HL-60 (cell line): ENCODE measurements at regions not wholly inside any gene's neighbourhood (a gene's known extent, or its start where the extent isn't known, plus 50 kb on each side); places are given as distances from the start of the nearest gene placed in this dataset.

Experiments used
- DNase-seq, 2 experiments: peaks; one replicate each; pipeline ENCODE4 v3.0.0-alpha.2; 2010 to 2020; ENCODE audit warnings: low read depth in 1 of 2, low spot score in 1 of 2
- H3K27ac ChIP-seq: fragments of 250-450 bp; sonication (Bioruptor Pico); replicated peaks from 2 replicates; pipeline ENCODE4 v1.5.1; 2020; ENCODE audit warnings: mild to moderate bottlenecking, moderate library complexity
- H3K27me3 ChIP-seq: fragments of 250-450 bp; sonication (Bioruptor Pico); 2 replicates; pipeline ENCODE4 v1.5.1; 2021; ENCODE audit warnings: mild to moderate bottlenecking, moderate library complexity; ENCODE audit not compliant: insufficient read depth, poor library complexity, severe bottlenecking
- H3K4me3 ChIP-seq: replicated peaks from 2 replicates; pipeline ENCODE4 v1.5.1; 2011; ENCODE audit warnings: mild to moderate bottlenecking, control low read depth, low read length; ENCODE audit not compliant: insufficient read depth
- GABPA ChIP-seq: IDR thresholded peaks from 2 replicates; pipeline ENCODE4 v1.6.1; 2012; ENCODE audit warnings: low read depth
- POLR2AphosphoS5 ChIP-seq: IDR thresholded peaks from 2 replicates; pipeline ENCODE4 v1.6.1; 2012; ENCODE audit warnings: low read depth
- SPI1 ChIP-seq: IDR thresholded peaks from 2 replicates; pipeline ENCODE4 v1.6.1; 2012; ENCODE audit warnings: low read depth, mild to moderate bottlenecking, borderline replicate concordance
- TF ChIP-seq, protein P1 (sequence below): IDR thresholded peaks from one replicate; pipeline ENCODE4 v1.5.1; 2011; ENCODE audit warnings: low read length, control low read depth, inconsistent platforms; ENCODE audit not compliant: insufficient read depth
- TF ChIP-seq, protein P2 (sequence below): IDR thresholded peaks from 2 replicates; pipeline ENCODE4 v1.6.1; 2012; ENCODE audit warnings: low read depth; ENCODE audit not compliant: insufficient replicate concordance

GRCh38 chr13:105153611-105154010 is 1381.9 kb downstream of the EFNB2 start:
- no peak overlapping the region for H3K27ac ChIP-seq
- no peaks in the 10 kb centered on the region for H3K27me3 ChIP-seq
- DNase-seq, result no peak
- no peak overlapping the region for H3K4me3 ChIP-seq
- TF ChIP-seq, protein P1, sequence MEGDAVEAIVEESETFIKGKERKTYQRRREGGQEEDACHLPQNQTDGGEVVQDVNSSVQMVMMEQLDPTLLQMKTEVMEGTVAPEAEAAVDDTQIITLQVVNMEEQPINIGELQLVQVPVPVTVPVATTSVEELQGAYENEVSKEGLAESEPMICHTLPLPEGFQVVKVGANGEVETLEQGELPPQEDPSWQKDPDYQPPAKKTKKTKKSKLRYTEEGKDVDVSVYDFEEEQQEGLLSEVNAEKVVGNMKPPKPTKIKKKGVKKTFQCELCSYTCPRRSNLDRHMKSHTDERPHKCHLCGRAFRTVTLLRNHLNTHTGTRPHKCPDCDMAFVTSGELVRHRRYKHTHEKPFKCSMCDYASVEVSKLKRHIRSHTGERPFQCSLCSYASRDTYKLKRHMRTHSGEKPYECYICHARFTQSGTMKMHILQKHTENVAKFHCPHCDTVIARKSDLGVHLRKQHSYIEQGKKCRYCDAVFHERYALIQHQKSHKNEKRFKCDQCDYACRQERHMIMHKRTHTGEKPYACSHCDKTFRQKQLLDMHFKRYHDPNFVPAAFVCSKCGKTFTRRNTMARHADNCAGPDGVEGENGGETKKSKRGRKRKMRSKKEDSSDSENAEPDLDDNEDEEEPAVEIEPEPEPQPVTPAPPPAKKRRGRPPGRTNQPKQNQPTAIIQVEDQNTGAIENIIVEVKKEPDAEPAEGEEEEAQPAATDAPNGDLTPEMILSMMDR, result no peak

- Histone ChIP-seq H3K4me3 (no peak overlapping the region), H3K27me3 (no peaks in the 10 kb centered on the region), H3K27ac (no peak overlapping the region)
- TF ChIP-seq, protein P2, sequence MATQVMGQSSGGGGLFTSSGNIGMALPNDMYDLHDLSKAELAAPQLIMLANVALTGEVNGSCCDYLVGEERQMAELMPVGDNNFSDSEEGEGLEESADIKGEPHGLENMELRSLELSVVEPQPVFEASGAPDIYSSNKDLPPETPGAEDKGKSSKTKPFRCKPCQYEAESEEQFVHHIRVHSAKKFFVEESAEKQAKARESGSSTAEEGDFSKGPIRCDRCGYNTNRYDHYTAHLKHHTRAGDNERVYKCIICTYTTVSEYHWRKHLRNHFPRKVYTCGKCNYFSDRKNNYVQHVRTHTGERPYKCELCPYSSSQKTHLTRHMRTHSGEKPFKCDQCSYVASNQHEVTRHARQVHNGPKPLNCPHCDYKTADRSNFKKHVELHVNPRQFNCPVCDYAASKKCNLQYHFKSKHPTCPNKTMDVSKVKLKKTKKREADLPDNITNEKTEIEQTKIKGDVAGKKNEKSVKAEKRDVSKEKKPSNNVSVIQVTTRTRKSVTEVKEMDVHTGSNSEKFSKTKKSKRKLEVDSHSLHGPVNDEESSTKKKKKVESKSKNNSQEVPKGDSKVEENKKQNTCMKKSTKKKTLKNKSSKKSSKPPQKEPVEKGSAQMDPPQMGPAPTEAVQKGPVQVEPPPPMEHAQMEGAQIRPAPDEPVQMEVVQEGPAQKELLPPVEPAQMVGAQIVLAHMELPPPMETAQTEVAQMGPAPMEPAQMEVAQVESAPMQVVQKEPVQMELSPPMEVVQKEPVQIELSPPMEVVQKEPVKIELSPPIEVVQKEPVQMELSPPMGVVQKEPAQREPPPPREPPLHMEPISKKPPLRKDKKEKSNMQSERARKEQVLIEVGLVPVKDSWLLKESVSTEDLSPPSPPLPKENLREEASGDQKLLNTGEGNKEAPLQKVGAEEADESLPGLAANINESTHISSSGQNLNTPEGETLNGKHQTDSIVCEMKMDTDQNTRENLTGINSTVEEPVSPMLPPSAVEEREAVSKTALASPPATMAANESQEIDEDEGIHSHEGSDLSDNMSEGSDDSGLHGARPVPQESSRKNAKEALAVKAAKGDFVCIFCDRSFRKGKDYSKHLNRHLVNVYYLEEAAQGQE, result no peak
- no peak for TF ChIP-seq GABPA
- TF ChIP-seq, protein P1, result no peak
- DNase-seq, result no peak
Measured at GRCh38 chr13:105151639-105152038, 1383.8 kb downstream of the EFNB2 start.

GRCh38 chr13:105147461-105147860 is 1388.0 kb downstream of the EFNB2 start:
- TF ChIP-seq, protein P1, result no peak
- TF ChIP-seq SPI1, result no peak
- TF ChIP-seq POLR2AphosphoS5, result no peak
- TF ChIP-seq, protein P2, result no peak
- Histone ChIP-seq H3K27ac (no peak overlapping the region), H3K4me3 (no peak overlapping the region), H3K27me3 (no peaks in the 10 kb centered on the region)
- no peak for DNase-seq

GRCh38 chr13:105144936-105145335 is 1390.5 kb downstream of the EFNB2 start:
- DNase-seq, result no peak
- Histone ChIP-seq H3K27me3 (no peaks in the 10 kb centered on the region), H3K4me3 (no peak overlapping the region), H3K27ac (no peak overlapping the region)
- TF ChIP-seq POLR2AphosphoS5 (no peak), SPI1 (no peak), GABPA (no peak)
- TF ChIP-seq, protein P2, result no peak
- TF ChIP-seq, protein P1, result no peak
